Gastroesophageal sphincter (tissue), 3 donors: ENCODE measurements at regions not wholly inside any gene's neighbourhood (a gene's known extent, or its start where the extent isn't known, plus 50 kb on each side); places are given as distances from the start of the nearest gene placed in this dataset.

Source experiments
- CTCF ChIP-seq, 4 experiments: fragments of 200-600 bp in 2 of 4; fragments of 450-650 bp in 2 of 4; sonication (generic) in 1 of 4; IDR thresholded peaks; one replicate each; pipeline ENCODE4 v1.5.1; 2017 to 2019; ENCODE audit warnings: antibody characterized with exemption in 4 of 4, mild to moderate bottlenecking in 2 of 4, moderate library complexity in 2 of 4
- POLR2A ChIP-seq, 2 donors: fragments of 450-650 bp; IDR thresholded peaks; one replicate each; pipeline ENCODE4 v1.6.1; 2017; ENCODE audit warnings: antibody characterized with exemption in 2 of 2, mild to moderate bottlenecking in 2 of 2, moderate library complexity in 1 of 2

DNA sequence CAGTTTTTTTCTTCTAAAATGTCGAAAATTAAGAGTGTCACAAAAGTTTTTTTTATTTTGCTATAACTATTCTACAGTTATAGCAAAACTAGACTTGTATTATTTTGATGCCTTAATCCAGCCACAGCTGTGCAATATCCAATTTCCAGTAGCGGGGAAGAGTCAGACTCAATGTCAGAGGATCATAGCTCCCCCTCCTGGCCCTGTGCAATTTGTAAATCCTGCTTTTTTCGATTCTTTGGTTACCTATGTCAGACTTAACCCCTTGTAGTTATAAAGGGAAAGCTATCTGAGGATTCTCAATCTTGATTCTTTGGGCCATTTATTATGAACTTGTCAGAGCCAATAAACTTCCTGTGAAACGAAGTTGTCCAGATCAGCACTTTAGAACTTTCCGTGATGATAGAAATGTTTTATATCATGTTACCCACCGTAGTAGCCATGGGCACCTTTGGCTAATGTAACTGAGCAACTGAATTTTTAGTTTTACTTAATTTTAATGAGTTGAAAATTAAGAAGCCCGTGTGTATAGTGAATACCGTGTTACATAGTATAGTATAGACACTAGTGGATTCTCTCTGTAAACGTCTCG is 87.7 kb upstream of the PRKCQ start:
- TF ChIP-seq CTCF (IDR thresholded peaks at IDR 0.05) (peak in 3 of 4 experiments; percentile 29 to 46 (median 40)), POLR2A (IDR thresholded peaks at IDR 0.05) (no peak)
